GM19452 (cell line): ENCODE measurements at regions not wholly inside any gene's neighbourhood (a gene's known extent, or its start where the extent isn't known, plus 50 kb on each side); places are given as distances from the start of the nearest gene placed in this dataset.

Experiments used
- ATAC-seq: cut with Tn5 transposase; IDR thresholded peaks from one replicate; pipeline ENCODE4 v1.9.1; 2021; ENCODE audit not compliant: unreplicated experiment

- ATAC-seq = no peak
These were observed 690.5 kb downstream of the KCNJ2 start for GRCh38 chr17:70859829-70860228.

GRCh38 chr17:70862295-70862694 is 693.0 kb downstream of the KCNJ2 start:
- ATAC-seq = no peak

- no peak for ATAC-seq
These were observed 694.3 kb downstream of the KCNJ2 start for GRCh38 chr17:70863436-70864248.

GRCh38 chr17:70865993-70866804 is 696.9 kb downstream of the KCNJ2 start:
- no peak for ATAC-seq

GRCh38 chr17:70868149-70868548 is 698.8 kb downstream of the KCNJ2 start:
- ATAC-seq = no peak

GRCh38 chr17:70869402-70870085 is 700.2 kb downstream of the KCNJ2 start:
- no peak for ATAC-seq

GRCh38 chr17:70871180-70871818 is 702.0 kb downstream of the KCNJ2 start:
- no peak for ATAC-seq

GRCh38 chr17:70872103-70872502 is 702.8 kb downstream of the KCNJ2 start:
- no peak for ATAC-seq

- ATAC-seq = no peak
These were observed 706.5 kb downstream of the KCNJ2 start for GRCh38 chr17:70875729-70876310.

- no peak for ATAC-seq
These were observed 709.5 kb downstream of the KCNJ2 start for GRCh38 chr17:70878879-70879278.

GRCh38 chr17:70879401-70879800 is 710.1 kb downstream of the KCNJ2 start:
- ATAC-seq = no peak

- no peak for ATAC-seq
These were observed 711.8 kb downstream of the KCNJ2 start for GRCh38 chr17:70881093-70881492.

GRCh38 chr17:70882504-70882903 is 713.2 kb downstream of the KCNJ2 start:
- ATAC-seq = no peak

GRCh38 chr17:70886648-70887047 is 717.3 kb downstream of the KCNJ2 start:
- no peak for ATAC-seq

- ATAC-seq = no peak
These were observed 719.0 kb downstream of the KCNJ2 start for GRCh38 chr17:70888324-70888723.

GRCh38 chr17:70891306-70891705 is 722.0 kb downstream of the KCNJ2 start:
- no peak for ATAC-seq

GRCh38 chr17:70892527-70892926 is 723.2 kb downstream of the KCNJ2 start:
- ATAC-seq = no peak

- no peak for ATAC-seq
These were observed 727.5 kb downstream of the KCNJ2 start for GRCh38 chr17:70896843-70897242.

- ATAC-seq = no peak
These were observed 728.1 kb downstream of the KCNJ2 start for GRCh38 chr17:70897446-70897845.

GRCh38 chr17:70901870-70902269 is 732.5 kb downstream of the KCNJ2 start:
- no peak for ATAC-seq

GRCh38 chr17:70905796-70906195 is 736.5 kb downstream of the KCNJ2 start:
- no peak for ATAC-seq
